Renal cortex interstitium (tissue), 11 donors: ENCODE measurements at regions not wholly inside any gene's neighbourhood (a gene's known extent, or its start where the extent isn't known, plus 50 kb on each side); places are given as distances from the start of the nearest gene placed in this dataset.

Experiments used
- DNase-seq, 11 donors: peaks; one replicate each; pipeline ENCODE4 v3.0.0-alpha.2; 2013; ENCODE audit warnings: low read depth in 9 of 11, low spot score in 4 of 11; ENCODE audit errors: extremely low read depth in 1 of 11

- DNase-seq = no peak
Observed at GRCh38 chr1:58983633-58984245, 199.9 kb upstream of the JUN start.

- no peak for DNase-seq
Observed at GRCh38 chr1:58986996-58987767, 203.3 kb upstream of the JUN start.

- DNase-seq = no peak
Observed at GRCh38 chr1:58988752-58989151, 204.9 kb upstream of the JUN start.

- no peak for DNase-seq
Observed at GRCh38 chr1:58989845-58990244, 206.0 kb upstream of the JUN start.

GRCh38 chr1:58991305-58991704, 207.5 kb upstream of the JUN start:
- DNase-seq = no peak

GRCh38 chr1:58992643-58993042, 208.8 kb upstream of the JUN start:
- DNase-seq = no peak

GRCh38 chr1:58993403-58993802, 209.6 kb upstream of the JUN start:
- DNase-seq = no peak

- no peak for DNase-seq
Observed at GRCh38 chr1:58994664-58995063, 210.8 kb upstream of the JUN start.

- DNase-seq = no peak
Observed at GRCh38 chr1:58996341-58997059, 212.7 kb upstream of the JUN start.

GRCh38 chr1:58997060-58997411, 213.2 kb upstream of the JUN start:
- no peak for DNase-seq

GRCh38 chr1:58997637-58998036, 213.8 kb upstream of the JUN start:
- no peak for DNase-seq

- DNase-seq = no peak
Observed at GRCh38 chr1:58999676-59000075, 215.8 kb upstream of the JUN start.

- DNase-seq = no peak
Observed at GRCh38 chr1:59004755-59005154, 220.9 kb upstream of the JUN start.

GRCh38 chr1:59005491-59006288, 221.8 kb upstream of the JUN start:
- no peak for DNase-seq

GRCh38 chr1:59006289-59006658, 222.4 kb upstream of the JUN start:
- DNase-seq = no peak

GRCh38 chr1:59006932-59007331, 223.1 kb upstream of the JUN start:
- DNase-seq = no peak

GRCh38 chr1:59007429-59007819, 223.6 kb upstream of the JUN start:
- DNase-seq = no peak

- DNase-seq = no peak
Observed at GRCh38 chr1:59007820-59008598, 224.2 kb upstream of the JUN start.
